GM23338 (cell line): ENCODE measurements at regions not wholly inside any gene's neighbourhood (a gene's known extent, or its start where the extent isn't known, plus 50 kb on each side); places are given as distances from the start of the nearest gene placed in this dataset.

Source experiments
- CREB1 ChIP-seq: fragments of 250-450 bp; sonication (Bioruptor Pico); IDR thresholded peaks from 2 replicates; pipeline ENCODE4 v1.5.0; 2020; ENCODE audit warnings: low read depth, mild to moderate bottlenecking, moderate library complexity
- EZH2 ChIP-seq: fragments of 200-600 bp; sonication (generic); IDR thresholded peaks from one replicate; pipeline ENCODE4 v1.8.0; 2017; ENCODE audit warnings: antibody characterized with exemption, mild to moderate bottlenecking, low read depth; ENCODE audit not compliant: unreplicated experiment
- EZH2phosphoT487 ChIP-seq: fragments of 200-600 bp; sonication (generic); IDR thresholded peaks from one replicate; pipeline ENCODE4 v1.8.1; 2018; ENCODE audit warnings: antibody characterized with exemption; ENCODE audit not compliant: unreplicated experiment
- JUNB ChIP-seq: IDR thresholded peaks from one replicate; pipeline ENCODE4 v1.6.1; 2016; ENCODE audit warnings: antibody characterized with exemption; ENCODE audit not compliant: unreplicated experiment
- NANOG ChIP-seq: IDR thresholded peaks from 2 replicates; pipeline ENCODE4 v1.6.1; 2016; ENCODE audit warnings: antibody characterized with exemption, borderline replicate concordance
- POLR2AphosphoS5 ChIP-seq: IDR thresholded peaks from 2 replicates; pipeline ENCODE4 v1.6.1; 2016; ENCODE audit warnings: antibody characterized with exemption, low read depth
- STAT1 ChIP-seq: IDR thresholded peaks from one replicate; pipeline ENCODE4 v1.6.1; 2016; ENCODE audit warnings: antibody characterized with exemption; ENCODE audit not compliant: unreplicated experiment
- ZNF331 ChIP-seq: fragments of 250-450 bp; sonication (Bioruptor Pico); IDR thresholded peaks from 2 replicates; pipeline ENCODE4 v1.5.0; 2020; ENCODE audit warnings: low read depth, mild to moderate bottlenecking, moderate library complexity
- TF ChIP-seq, protein P1 (sequence below), 2 experiments: fragments of 200-600 bp in 1 of 2; sonication (generic) in 1 of 2; conservative IDR thresholded peaks; 2 replicates each; pipeline versions ENCODE4 v1.5.1 to v1.6.1; 2016 to 2017; ENCODE audit warnings: antibody characterized with exemption in 2 of 2, low read depth in 2 of 2, mild to moderate bottlenecking in 2 of 2, moderate library complexity in 1 of 2
- TF ChIP-seq, protein P2 (sequence below): IDR thresholded peaks from one replicate; pipeline ENCODE4 v1.6.1; 2018; ENCODE audit warnings: antibody characterized with exemption; ENCODE audit not compliant: unreplicated experiment
- TF ChIP-seq, protein P3 (sequence below): IDR thresholded peaks from 2 replicates; pipeline ENCODE4 v1.6.1; 2016; ENCODE audit warnings: antibody characterized with exemption

DNA sequence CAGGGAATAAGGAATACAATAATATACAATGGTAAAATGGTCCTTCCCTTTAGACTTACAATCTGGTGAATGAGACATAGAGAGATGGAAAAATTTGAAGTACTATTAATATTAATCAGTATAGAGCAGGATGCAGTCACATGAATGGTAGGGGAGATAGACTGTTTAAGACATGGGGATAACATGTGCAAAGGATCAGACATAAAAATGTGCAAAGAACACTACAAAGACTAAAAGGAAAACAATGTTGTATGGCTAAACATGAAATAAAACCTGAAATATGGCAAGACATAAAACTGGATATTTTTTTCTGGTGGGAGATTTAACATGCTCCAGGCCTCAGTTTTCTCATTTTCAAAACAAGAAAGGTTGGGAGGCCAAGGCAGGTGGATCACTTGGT lies 182.4 kb upstream of the DPT start:
- TF ChIP-seq, protein P1, sequence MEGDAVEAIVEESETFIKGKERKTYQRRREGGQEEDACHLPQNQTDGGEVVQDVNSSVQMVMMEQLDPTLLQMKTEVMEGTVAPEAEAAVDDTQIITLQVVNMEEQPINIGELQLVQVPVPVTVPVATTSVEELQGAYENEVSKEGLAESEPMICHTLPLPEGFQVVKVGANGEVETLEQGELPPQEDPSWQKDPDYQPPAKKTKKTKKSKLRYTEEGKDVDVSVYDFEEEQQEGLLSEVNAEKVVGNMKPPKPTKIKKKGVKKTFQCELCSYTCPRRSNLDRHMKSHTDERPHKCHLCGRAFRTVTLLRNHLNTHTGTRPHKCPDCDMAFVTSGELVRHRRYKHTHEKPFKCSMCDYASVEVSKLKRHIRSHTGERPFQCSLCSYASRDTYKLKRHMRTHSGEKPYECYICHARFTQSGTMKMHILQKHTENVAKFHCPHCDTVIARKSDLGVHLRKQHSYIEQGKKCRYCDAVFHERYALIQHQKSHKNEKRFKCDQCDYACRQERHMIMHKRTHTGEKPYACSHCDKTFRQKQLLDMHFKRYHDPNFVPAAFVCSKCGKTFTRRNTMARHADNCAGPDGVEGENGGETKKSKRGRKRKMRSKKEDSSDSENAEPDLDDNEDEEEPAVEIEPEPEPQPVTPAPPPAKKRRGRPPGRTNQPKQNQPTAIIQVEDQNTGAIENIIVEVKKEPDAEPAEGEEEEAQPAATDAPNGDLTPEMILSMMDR (conservative IDR thresholded peaks at IDR 0.05; ENCODE audit: low read depth in 2 of 2), result no peak
- TF ChIP-seq, protein P2, sequence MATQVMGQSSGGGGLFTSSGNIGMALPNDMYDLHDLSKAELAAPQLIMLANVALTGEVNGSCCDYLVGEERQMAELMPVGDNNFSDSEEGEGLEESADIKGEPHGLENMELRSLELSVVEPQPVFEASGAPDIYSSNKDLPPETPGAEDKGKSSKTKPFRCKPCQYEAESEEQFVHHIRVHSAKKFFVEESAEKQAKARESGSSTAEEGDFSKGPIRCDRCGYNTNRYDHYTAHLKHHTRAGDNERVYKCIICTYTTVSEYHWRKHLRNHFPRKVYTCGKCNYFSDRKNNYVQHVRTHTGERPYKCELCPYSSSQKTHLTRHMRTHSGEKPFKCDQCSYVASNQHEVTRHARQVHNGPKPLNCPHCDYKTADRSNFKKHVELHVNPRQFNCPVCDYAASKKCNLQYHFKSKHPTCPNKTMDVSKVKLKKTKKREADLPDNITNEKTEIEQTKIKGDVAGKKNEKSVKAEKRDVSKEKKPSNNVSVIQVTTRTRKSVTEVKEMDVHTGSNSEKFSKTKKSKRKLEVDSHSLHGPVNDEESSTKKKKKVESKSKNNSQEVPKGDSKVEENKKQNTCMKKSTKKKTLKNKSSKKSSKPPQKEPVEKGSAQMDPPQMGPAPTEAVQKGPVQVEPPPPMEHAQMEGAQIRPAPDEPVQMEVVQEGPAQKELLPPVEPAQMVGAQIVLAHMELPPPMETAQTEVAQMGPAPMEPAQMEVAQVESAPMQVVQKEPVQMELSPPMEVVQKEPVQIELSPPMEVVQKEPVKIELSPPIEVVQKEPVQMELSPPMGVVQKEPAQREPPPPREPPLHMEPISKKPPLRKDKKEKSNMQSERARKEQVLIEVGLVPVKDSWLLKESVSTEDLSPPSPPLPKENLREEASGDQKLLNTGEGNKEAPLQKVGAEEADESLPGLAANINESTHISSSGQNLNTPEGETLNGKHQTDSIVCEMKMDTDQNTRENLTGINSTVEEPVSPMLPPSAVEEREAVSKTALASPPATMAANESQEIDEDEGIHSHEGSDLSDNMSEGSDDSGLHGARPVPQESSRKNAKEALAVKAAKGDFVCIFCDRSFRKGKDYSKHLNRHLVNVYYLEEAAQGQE, result no peak
- no peak for TF ChIP-seq JUNB
- TF ChIP-seq CREB1 (CRISPR knock-in tag), result no peak
- TF ChIP-seq POLR2AphosphoS5, result no peak
- no peak for TF ChIP-seq EZH2
- TF ChIP-seq EZH2phosphoT487, result no peak
- no peak for TF ChIP-seq ZNF331 (CRISPR knock-in tag)
- no peak for TF ChIP-seq NANOG
- TF ChIP-seq, protein P3, sequence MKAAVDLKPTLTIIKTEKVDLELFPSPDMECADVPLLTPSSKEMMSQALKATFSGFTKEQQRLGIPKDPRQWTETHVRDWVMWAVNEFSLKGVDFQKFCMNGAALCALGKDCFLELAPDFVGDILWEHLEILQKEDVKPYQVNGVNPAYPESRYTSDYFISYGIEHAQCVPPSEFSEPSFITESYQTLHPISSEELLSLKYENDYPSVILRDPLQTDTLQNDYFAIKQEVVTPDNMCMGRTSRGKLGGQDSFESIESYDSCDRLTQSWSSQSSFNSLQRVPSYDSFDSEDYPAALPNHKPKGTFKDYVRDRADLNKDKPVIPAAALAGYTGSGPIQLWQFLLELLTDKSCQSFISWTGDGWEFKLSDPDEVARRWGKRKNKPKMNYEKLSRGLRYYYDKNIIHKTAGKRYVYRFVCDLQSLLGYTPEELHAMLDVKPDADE, result no peak
- TF ChIP-seq STAT1, result no peak
